Neural progenitor cell (in vitro differentiated cells): ENCODE measurements at regions not wholly inside any gene's neighbourhood (a gene's known extent, or its start where the extent isn't known, plus 50 kb on each side); places are given as distances from the start of the nearest gene placed in this dataset.
A peak's percentile ranks its signal among the peaks of the same experiment; 100 is the strongest.

ENCODE experiments used
- DNase-seq: peaks from one replicate; pipeline ENCODE4 v3.0.0-alpha.2; 2016; ENCODE audit warnings: low spot score
- H2AFZ ChIP-seq: fragments of 200-600 bp; sonication (generic); replicated peaks from 2 replicates; pipeline ENCODE4 v1.6.1; 2016; ENCODE audit warnings: antibody characterized with exemption
- H3F3A ChIP-seq: fragments of 200-600 bp; sonication (generic); 2 replicates; pipeline ENCODE4 v1.6.1; 2016; ENCODE audit warnings: antibody characterized with exemption, low read depth
- H3K27ac ChIP-seq: fragments of 200-600 bp; sonication (generic); 2 replicates; pipeline ENCODE4 v1.5.1; 2016; ENCODE audit warnings: mild to moderate bottlenecking
- H3K27me3 ChIP-seq: fragments of 200-600 bp; sonication (generic); 2 replicates; pipeline ENCODE4 v1.6.1; 2016; ENCODE audit warnings: mild to moderate bottlenecking, moderate library complexity
- H3K36me3 ChIP-seq: fragments of 200-600 bp; sonication (generic); 2 replicates; pipeline ENCODE4 v1.5.1; 2016
- H3K4me1 ChIP-seq: fragments of 200-600 bp; sonication (generic); 2 replicates; pipeline ENCODE4 v1.6.1; 2016; ENCODE audit warnings: mixed run types
- H3K4me2 ChIP-seq: fragments of 200-600 bp; sonication (generic); 2 replicates; pipeline ENCODE4 v1.6.1; 2016
- H3K4me3 ChIP-seq: fragments of 200-600 bp; sonication (generic); 2 replicates; pipeline ENCODE4 v1.5.1; 2016
- H3K79me2 ChIP-seq: fragments of 200-600 bp; sonication (generic); 2 replicates; pipeline ENCODE4 v1.6.1; 2016; ENCODE audit warnings: low read depth
- H3K9ac ChIP-seq: fragments of 200-600 bp; sonication (generic); 2 replicates; pipeline ENCODE4 v1.6.1; 2016
- H3K9me3 ChIP-seq: fragments of 200-600 bp; sonication (generic); 2 replicates; pipeline ENCODE4 v1.5.1; 2016; ENCODE audit warnings: low read depth
- H4K20me1 ChIP-seq: fragments of 200-600 bp; sonication (generic); 2 replicates; pipeline ENCODE4 v1.6.1; 2016; ENCODE audit warnings: low read depth
- H3K27ac Mint-ChIP-seq: 3 replicates; pipeline ENCODE4 v1.8.0; 2021; ENCODE audit warnings: mixed read lengths
- H3K27me3 Mint-ChIP-seq: 2 replicates; pipeline ENCODE4 v1.8.0; 2022; ENCODE audit warnings: low read depth, mild to moderate bottlenecking, inconsistent platforms, moderate library complexity, mixed read lengths; ENCODE audit not compliant: insufficient read depth
- H3K36me3 Mint-ChIP-seq: 3 replicates; pipeline ENCODE4 v1.8.0; 2021; ENCODE audit warnings: mixed read lengths
- H3K4me1 Mint-ChIP-seq: 3 replicates; pipeline ENCODE4 v1.8.0; 2021; ENCODE audit warnings: mixed read lengths
- H3K4me3 Mint-ChIP-seq: 3 replicates; pipeline ENCODE4 v1.8.0; 2021; ENCODE audit warnings: mild to moderate bottlenecking, moderate library complexity, mixed read lengths
- H3K9me3 Mint-ChIP-seq: 3 replicates; pipeline ENCODE4 v1.8.0; 2020; ENCODE audit warnings: mixed read lengths
- EZH2 ChIP-seq: fragments of 200-600 bp; sonication (generic); IDR thresholded peaks from 2 replicates; pipeline ENCODE4 v1.6.1; 2017; ENCODE audit warnings: antibody characterized with exemption, mild to moderate bottlenecking, moderate library complexity
- EZH2phosphoT487 ChIP-seq: fragments of 200-600 bp; sonication (generic); IDR thresholded peaks from 2 replicates; pipeline ENCODE4 v1.6.1; 2017; ENCODE audit warnings: antibody characterized with exemption
- TF ChIP-seq, protein P1 (sequence below): fragments of 200-600 bp; sonication (generic); IDR thresholded peaks from 2 replicates; pipeline ENCODE4 v1.5.1; 2017; ENCODE audit warnings: antibody characterized with exemption, mild to moderate bottlenecking

DNA sequence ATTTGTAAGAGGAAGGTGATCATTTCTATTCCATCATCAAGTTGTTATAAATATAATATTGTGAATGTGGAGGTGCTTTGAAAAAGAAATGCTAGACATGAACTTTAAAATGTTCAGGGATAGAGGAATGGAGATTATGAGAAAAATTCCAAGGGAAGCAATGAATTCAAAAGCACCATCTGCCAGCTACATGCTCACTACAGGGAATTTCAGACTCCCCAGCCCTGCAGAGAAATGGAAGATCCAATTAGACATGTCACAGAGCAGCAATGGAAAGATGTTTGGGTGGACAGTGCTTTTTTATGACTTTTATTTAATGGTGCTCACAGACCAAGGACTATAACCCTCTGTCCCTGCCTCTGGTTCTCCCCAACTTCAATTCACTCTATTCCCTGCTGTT lies 209.7 kb downstream of the ESM1 start:
- Mint-ChIP-seq H3K4me3 (no peak overlapping the region), H3K27me3 (no peaks in the 10 kb centered on the region), H3K27ac (no peak overlapping the region), H3K9me3 (peaks cover 4% of the 10 kb centered on the region), H3K36me3 (no peaks in the 10 kb centered on the region), H3K4me1 (peaks cover 8% of the 10 kb centered on the region)
- H3K9ac ChIP-seq: no peak overlapping the region
- TF ChIP-seq EZH2phosphoT487 (no peak), EZH2 (no peak)
- TF ChIP-seq, protein P1, sequence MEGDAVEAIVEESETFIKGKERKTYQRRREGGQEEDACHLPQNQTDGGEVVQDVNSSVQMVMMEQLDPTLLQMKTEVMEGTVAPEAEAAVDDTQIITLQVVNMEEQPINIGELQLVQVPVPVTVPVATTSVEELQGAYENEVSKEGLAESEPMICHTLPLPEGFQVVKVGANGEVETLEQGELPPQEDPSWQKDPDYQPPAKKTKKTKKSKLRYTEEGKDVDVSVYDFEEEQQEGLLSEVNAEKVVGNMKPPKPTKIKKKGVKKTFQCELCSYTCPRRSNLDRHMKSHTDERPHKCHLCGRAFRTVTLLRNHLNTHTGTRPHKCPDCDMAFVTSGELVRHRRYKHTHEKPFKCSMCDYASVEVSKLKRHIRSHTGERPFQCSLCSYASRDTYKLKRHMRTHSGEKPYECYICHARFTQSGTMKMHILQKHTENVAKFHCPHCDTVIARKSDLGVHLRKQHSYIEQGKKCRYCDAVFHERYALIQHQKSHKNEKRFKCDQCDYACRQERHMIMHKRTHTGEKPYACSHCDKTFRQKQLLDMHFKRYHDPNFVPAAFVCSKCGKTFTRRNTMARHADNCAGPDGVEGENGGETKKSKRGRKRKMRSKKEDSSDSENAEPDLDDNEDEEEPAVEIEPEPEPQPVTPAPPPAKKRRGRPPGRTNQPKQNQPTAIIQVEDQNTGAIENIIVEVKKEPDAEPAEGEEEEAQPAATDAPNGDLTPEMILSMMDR: no peak
- H4K20me1 ChIP-seq: no peaks in the 10 kb centered on the region
- H3K4me3 ChIP-seq: no peak overlapping the region
- no peaks in the 10 kb centered on the region for H3F3A ChIP-seq
- H3K9me3 ChIP-seq: no peaks in the 10 kb centered on the region
- no peaks in the 10 kb centered on the region for H3K36me3 ChIP-seq
- H3K27me3 ChIP-seq: no peaks in the 10 kb centered on the region
- no peak overlapping the region for H2AFZ ChIP-seq
- H3K4me1 ChIP-seq: no peaks in the 10 kb centered on the region
- no peak overlapping the region for H3K27ac ChIP-seq
- no peak for DNase-seq
- no peak overlapping the region for H3K4me2 ChIP-seq
- H3K79me2 ChIP-seq: no peaks in the 10 kb centered on the region

DNA sequence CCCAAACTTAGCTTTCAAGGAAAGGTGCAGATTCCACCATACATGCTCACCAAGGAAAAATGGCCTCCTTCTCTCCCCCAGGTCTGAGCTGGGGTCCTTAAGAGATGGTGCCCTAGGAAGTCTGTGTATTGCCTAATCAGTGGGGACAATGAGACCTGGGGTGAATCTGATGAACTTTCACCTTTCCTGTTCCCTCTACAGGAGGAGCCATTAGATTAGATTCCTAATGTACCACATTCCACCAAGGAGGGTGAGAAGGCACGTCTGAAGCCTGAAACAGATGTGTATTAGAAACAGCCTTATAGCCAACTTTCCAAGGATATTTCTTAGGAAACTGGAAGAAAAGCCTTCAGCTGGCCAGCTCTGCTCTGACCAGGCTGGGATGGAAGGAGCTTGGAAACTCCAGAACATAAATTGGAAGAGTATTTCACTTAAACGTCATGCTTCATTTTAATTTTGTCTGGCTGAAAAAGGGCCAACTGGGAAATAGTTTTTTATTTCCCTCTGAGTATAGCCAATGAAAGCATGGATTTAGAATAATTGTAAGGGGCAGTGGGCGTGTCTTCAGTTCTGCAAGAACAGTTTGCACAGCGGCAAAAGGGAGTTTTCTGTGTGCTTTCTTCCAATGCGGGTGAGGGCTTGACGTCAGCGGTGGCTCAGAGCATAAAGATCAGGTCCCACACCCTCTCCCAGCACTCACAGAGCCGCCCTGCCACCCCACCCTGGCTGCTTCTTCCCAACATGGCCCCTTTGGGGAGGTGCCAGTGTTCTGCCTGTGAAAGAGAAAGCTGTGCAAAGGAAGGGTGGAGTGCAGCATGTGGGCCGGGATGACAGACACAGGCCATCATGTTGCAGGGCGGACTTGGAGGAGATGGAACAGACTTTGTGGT lies 210.9 kb downstream of the ESM1 start:
- Mint-ChIP-seq H3K4me1 (peaks cover 8% of the 10 kb centered on the region), H3K9me3 (peaks cover 2% of the 10 kb centered on the region), H3K27ac (no peak overlapping the region), H3K36me3 (no peaks in the 10 kb centered on the region), H3K4me3 (no peak overlapping the region), H3K27me3 (no peaks in the 10 kb centered on the region)
- DNase-seq: no peak
- no peaks in the 10 kb centered on the region for H4K20me1 ChIP-seq
- H3K9me3 ChIP-seq: no peaks in the 10 kb centered on the region
- H3K4me1 ChIP-seq: no peaks in the 10 kb centered on the region
- no peaks in the 10 kb centered on the region for H3K27me3 ChIP-seq
- no peaks in the 10 kb centered on the region for H3K79me2 ChIP-seq
- no peaks in the 10 kb centered on the region for H3F3A ChIP-seq
- H3K4me2 ChIP-seq: no peak overlapping the region
- no peak for TF ChIP-seq EZH2
- TF ChIP-seq, protein P1: no peak
- no peak for TF ChIP-seq EZH2phosphoT487
- no peak overlapping the region for H3K9ac ChIP-seq
- H3K36me3 ChIP-seq: no peaks in the 10 kb centered on the region
- H3K4me3 ChIP-seq: no peak overlapping the region
- no peak overlapping the region for H3K27ac ChIP-seq
- H2AFZ ChIP-seq: peak overlapping the region; percentile 79

DNA sequence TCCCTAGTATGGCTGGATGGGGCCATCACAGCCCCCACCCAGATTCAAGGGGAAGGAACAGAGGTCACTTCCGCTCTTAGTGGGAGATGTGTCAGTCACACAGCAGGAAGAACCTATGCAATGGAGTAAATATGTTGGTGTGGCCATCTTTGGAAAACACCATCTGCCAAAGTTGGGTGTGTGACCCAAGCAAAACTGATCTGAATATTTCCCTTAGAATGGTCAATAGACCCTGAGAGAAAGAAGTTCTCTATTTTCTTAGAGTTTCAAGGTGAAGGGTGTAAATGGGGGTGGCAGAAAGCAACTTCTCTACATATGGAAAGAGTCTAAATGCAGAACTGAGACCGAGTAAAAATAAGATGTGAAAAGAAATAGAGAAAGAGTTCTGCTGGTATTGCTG lies 212.7 kb downstream of the ESM1 start:
- H3K4me3 ChIP-seq: no peak overlapping the region
- no peaks in the 10 kb centered on the region for H3K27me3 ChIP-seq
- no peaks in the 10 kb centered on the region for H3K4me1 ChIP-seq
- Mint-ChIP-seq H3K27me3 (no peaks in the 10 kb centered on the region), H3K4me1 (peaks cover 7% of the 10 kb centered on the region), H3K4me3 (no peak overlapping the region), H3K27ac (no peak overlapping the region), H3K36me3 (no peaks in the 10 kb centered on the region), H3K9me3 (peaks cover 2% of the 10 kb centered on the region)
- no peak overlapping the region for H3K4me2 ChIP-seq
- no peak overlapping the region for H3K9ac ChIP-seq
- H3K79me2 ChIP-seq: no peaks in the 10 kb centered on the region
- H4K20me1 ChIP-seq: no peaks in the 10 kb centered on the region
- H3K27ac ChIP-seq: no peak overlapping the region
- no peak for TF ChIP-seq EZH2
- TF ChIP-seq, protein P1: no peak
- TF ChIP-seq EZH2phosphoT487: no peak
- no peak overlapping the region for H2AFZ ChIP-seq
- no peaks in the 10 kb centered on the region for H3K9me3 ChIP-seq
- DNase-seq: no peak
- no peaks in the 10 kb centered on the region for H3F3A ChIP-seq
- H3K36me3 ChIP-seq: no peaks in the 10 kb centered on the region
